T-helper 22 cell (primary cell): ENCODE measurements at regions not wholly inside any gene's neighbourhood (a gene's known extent, or its start where the extent isn't known, plus 50 kb on each side); places are given as distances from the start of the nearest gene placed in this dataset.
"Not testable (repeated sequence)": the region's sequence is repeated elsewhere in the genome, so short reads cannot be mapped to it uniquely, and the experiment has no call there.

ENCODE experiments used
- DNase-seq: peaks from one replicate; pipeline ENCODE4 v3.0.0-alpha.2; 2020; ENCODE audit warnings: low read depth

- no peak for DNase-seq
Measured at GRCh38 chr2:120498576-120499394, 152.8 kb downstream of the INHBB start.

- no peak for DNase-seq
Measured at GRCh38 chr2:120499784-120500495, 154.0 kb downstream of the INHBB start.

GRCh38 chr2:120501591-120501990 lies 155.7 kb downstream of the INHBB start:
- no peak for DNase-seq

DNA sequence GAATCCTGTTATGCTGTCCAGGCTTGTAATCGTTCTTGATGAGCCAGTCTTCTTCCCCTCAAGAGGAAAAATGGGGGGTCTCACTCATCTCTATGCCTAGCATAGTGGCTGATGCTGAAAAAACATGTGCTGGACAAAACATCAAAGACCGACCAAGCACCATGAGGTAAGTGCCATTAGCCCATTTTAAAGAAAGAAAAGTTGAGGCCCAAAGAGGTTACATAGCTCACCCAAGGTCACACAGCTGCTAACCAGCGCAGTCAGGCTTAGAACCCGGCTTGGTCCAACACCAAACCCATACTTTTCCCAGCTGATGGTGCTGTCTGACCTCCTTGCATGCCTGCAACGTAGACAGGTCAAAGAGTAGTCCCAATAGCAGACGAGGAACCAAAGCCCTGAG lies 156.4 kb downstream of the INHBB start:
- no peak for DNase-seq

GRCh38 chr2:120502761-120503160 lies 156.8 kb downstream of the INHBB start:
- DNase-seq: no peak

- DNase-seq: no peak
Measured at GRCh38 chr2:120503206-120503792, 157.4 kb downstream of the INHBB start.

DNA sequence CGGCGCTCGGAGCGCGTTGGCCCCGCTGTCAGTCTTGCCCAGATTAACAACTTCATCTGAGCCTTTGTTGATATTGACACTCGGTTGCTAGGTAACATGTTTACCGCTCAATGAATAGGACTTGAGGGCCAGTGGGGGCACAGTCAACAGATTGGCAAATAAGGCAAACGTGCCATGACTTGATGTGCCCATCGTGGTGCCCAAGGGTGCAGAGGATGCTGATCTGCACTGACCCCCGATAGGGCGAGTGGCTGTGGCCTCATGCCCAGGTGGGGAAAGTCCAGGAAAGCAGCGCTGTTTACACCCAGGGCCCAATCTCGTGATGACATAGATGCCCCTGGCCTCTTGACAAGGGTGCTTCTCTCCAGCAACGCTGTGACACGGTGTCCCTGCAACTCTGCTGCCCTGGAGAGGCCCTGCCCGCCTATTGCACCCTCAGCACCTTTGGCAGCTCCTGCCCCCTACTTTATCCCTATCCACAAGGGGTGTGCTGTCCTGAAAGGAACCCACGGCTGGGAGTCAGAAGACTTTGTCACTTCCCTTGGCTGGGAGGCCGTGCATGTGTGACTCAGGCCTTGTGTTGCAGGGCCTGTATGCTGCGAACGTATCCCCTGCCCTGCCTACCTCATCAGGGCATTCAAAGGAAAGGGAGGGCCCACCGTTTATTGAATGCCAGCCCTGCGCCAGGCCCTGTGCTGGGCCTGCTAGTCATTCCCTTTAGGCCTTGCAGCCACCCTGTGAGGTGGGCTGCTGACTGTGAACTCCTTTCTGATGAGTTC lies 158.0 kb downstream of the INHBB start:
- no peak for DNase-seq

- no peak for DNase-seq
Measured at GRCh38 chr2:120504936-120505705, 159.2 kb downstream of the INHBB start.

DNA sequence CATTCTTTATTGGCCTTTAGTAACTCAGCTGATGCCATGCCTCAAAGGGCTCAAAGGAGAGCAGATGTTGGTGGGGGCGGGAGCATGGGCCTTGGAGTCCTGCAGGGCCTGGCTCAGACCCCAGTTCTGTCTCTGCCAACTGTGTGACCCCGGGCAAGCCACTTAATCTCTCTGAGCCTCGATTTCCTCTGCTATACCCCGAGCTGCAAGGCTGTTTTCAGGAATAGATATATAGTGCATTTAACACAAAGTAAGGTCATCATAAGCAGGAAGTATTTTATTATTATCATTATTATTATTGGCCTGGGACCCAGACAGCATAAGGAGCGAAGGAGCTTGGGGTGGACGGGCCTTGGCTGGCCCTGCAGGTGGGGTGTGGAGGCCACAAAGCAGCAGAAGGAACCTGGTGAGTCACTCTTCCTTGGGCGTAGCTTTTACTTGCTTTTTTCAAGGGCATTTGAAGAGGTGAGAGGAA lies 162.7 kb downstream of the INHBB start:
- DNase-seq: no peak

DNA sequence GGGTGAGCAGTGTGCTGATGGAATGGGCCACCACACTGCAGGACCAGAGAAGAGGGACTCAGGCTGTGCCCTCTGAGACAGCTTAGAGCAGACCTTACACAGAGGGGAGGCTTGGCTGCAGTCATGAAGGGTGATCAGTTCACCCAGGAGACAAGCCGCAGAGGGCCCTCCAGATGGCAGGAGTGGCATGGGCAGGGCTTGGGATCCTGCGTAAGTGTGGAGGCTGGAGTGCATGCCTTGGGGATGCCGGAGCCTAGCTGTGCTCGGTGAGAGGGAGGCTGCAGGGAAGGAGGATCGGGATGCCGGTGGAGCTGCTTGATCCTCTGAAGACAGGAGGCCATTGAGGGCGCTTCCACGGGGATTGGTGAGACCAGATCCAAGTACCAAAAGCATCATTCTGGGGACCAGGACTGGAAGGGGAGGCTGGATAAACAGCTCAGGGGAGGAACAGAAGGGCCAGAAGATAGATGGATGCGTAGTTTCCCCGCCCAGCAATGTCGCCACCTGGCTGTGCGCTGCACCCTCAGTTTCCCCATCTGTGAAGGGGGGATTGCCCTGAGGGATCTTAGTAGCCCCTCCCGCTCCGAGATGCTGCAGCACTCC lies 163.4 kb downstream of the INHBB start:
- no peak for DNase-seq

GRCh38 chr2:120509991-120510735 lies 164.2 kb downstream of the INHBB start:
- no peak for DNase-seq

DNA sequence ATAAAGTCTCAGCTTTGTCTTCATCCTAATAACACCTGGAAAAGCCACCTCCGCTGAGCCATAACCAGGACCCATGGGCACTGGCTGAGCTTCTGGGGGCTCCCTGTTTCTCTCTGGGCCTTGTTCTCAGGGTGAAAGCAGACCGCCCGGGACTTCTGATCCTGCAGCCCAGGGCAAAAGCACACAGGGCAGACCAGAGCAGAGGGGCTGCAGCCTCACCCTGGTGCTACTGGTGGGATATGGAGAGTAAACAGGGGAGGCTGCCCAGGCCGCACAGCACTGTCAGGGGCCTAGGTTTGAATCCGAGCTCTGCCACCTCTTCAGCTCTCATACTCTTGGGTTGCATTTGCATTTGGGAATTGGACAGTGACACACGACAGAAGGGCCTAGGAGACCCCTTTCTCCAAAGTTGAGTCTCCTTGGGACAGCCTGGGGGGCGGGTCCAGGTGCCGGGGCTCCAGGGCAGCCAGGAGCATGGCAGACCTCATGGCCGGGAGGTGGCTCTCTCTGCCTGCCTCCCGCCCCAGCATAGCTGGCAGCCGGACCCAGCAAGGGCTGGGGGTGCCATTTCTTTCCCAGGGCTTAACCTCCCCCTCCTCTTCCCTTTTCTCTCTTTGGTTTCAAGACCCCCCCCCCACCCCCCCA lies 164.9 kb downstream of the INHBB start:
- DNase-seq: no peak

- DNase-seq: no peak
Measured at GRCh38 chr2:120511536-120511935, 165.6 kb downstream of the INHBB start.

- no peak for DNase-seq
Measured at GRCh38 chr2:120511947-120512710, 166.2 kb downstream of the INHBB start.

DNA sequence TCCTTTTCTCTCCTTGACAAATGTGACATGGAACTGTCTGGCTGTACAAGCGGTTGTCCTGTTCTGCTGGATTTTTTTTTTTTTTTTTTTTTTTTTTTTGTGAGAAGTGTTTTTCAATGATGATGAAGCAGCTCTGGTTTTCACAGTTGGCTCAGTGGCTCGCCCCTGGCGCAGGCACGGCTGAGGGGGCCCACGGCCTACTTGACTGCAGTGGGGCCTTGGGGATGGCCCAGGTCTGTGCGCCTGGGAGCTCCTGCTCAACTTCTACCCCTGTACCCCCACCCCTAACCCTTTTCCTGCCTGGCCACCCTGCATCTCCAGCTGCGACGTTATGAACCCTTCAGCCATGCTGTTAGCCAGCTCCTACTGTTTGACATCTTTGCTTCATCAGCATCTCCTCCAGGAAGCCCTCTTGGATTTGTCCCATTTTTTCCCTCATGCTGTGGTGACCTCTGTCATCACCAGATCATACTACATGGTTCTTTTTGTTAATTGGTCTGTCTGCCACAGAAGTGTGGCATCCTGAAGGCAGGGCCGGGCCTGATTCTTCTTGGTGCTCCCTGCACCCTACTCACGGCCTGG lies 167.9 kb downstream of the INHBB start:
- DNase-seq: no peak

DNA sequence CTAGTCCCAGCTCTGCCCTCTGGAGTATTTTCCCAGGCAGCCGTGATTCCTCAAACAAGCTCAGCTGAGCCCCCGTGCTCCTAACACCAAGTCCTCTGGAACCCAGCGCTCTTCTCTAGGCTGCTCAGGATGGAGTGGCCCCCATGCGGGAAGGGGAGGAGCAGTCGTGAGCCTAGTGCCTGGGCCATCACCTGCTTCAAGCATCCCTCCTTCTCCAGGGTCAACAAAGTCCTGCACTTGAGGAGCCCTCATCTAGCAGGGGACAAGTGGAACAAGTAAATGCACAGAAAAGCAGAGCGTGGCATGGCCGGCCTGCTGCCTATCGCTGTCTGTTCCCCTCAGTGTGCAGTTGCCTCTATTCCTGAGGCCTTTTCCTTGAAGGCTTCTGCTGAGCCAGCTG lies 168.6 kb downstream of the INHBB start:
- no peak for DNase-seq

DNA sequence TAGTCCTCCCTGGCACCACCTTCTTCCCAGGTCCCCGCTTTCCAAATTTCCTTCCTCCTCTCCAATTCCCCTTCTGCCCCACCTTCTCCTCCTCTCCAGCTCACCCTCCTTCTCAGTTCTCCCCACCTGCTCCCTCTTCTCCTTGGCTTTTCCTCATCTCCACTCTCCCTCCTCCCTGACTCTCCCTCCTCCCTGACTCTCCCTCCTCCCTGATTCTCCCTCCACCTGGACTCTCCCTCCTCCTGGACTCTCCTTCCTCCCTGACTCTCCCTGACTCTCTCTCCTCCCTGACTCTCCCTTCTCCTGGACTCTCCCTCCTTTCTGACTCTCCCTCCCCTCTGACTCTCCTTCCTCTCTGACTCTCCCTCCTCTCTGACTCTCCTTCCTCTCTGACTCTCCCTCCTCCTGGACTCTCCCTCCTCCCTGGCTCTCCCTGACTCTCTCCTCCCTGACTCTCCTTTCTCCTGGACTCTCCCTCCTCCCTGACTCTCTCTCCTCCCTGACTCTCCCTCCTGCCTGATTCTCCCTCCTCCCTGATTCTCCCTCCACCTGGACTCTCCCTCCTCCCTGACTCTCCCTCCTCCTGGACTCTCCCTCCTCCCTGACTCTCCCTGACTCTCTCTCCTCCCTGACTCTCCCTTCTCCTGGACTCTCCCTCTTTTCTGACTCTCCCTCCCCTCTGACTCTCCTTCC lies 169.3 kb downstream of the INHBB start:
- DNase-seq: not testable (repeated sequence)
